Activated CD4-positive, alpha-beta T cell treated with anti-CD3 and anti-CD28 coated beads for 36 hours (primary cell): ENCODE measurements at regions not wholly inside any gene's neighbourhood (a gene's known extent, or its start where the extent isn't known, plus 50 kb on each side); places are given as distances from the start of the nearest gene placed in this dataset.

Experiments
- ATAC-seq: fragments of 200-7000 bp; cut with Tn5 transposase; one replicate; pipeline ENCODE4 v1.10.0; 2021; ENCODE audit warnings: mild to moderate bottlenecking, moderate library complexity
- CTCF ChIA-PET: fragments of 350-600 bp; sonication (Branson Sonifier 250); formaldehyde crosslinking; loops from one replicate; lab custom pipeline; 2021; ENCODE audit warnings: antibody characterized with exemption; lab: Charles Lee
- POLR2A ChIA-PET: fragments of 350-600 bp; sonication (Branson Sonifier 250); formaldehyde crosslinking; loops from one replicate; lab custom pipeline; 2021; ENCODE audit warnings: antibody characterized with exemption, inconsistent platforms; lab: Charles Lee
- DNase-seq: peaks from one replicate; pipeline ENCODE4 v3.0.0-alpha.2; 2020
- H3K27ac Mint-ChIP-seq: one replicate; pipeline ENCODE4 v1.8.0; 2021; ENCODE audit warnings: mixed read lengths
- H3K27me3 Mint-ChIP-seq: one replicate; pipeline ENCODE4 v1.8.0; 2021; ENCODE audit warnings: mixed read lengths
- H3K36me3 Mint-ChIP-seq: one replicate; pipeline ENCODE4 v1.8.0; 2021; ENCODE audit warnings: low read depth, mixed read lengths
- H3K4me1 Mint-ChIP-seq: one replicate; pipeline ENCODE4 v1.8.0; 2021; ENCODE audit warnings: mixed read lengths
- H3K4me3 Mint-ChIP-seq: one replicate; pipeline ENCODE4 v1.8.0; 2021; ENCODE audit warnings: mild to moderate bottlenecking, moderate library complexity, mixed read lengths
- H3K9me3 Mint-ChIP-seq: one replicate; pipeline ENCODE4 v1.8.0; 2021; ENCODE audit warnings: low read depth, mixed read lengths
- intact Hi-C, 2 experiments: fragments of 100-400 bp; cut with DNase I in 1 of 2; cut with micrococcal nuclease in 1 of 2; formaldehyde crosslinking; loops; one replicate each; pipeline versions ENCODE4 v1.14.2 to v1.15.1; 2022 to 2024; cut with DNase I, micrococcal nuclease

DNA sequence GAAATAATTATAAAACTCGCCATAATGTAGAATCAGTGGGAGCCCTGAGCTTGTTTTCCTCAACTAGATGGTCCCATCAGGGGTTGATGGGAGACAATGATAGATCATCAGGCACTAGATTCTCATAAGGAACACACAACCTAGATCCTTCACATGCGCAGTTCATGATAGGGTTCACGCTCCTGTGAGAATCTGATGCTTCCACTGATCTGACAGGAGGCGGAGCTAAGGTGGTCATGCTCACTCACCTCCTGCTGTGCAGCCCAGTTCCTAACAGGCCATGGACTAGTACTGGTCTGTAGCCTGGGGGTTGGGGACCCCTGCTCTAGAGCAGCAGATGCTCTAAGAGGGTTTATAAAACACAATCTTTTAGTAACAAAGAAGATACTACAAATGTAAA, 183.6 kb downstream of the ANXA2 start:
- ATAC-seq (no peak), DNase-seq (no peak)
- Mint-ChIP-seq H3K4me1 (no peaks in the 10 kb centered on the region), H3K36me3 (no peaks in the 10 kb centered on the region), H3K27ac (no peak overlapping the region), H3K27me3 (peaks cover 6% of the 10 kb centered on the region), H3K9me3 (no peaks in the 10 kb centered on the region), H3K4me3 (no peak overlapping the region)
- ChIA-PET POLR2A (no interaction called here), CTCF (interaction anchor here (1.0 kb wide), 1 partner anchor 113 kb away, joined by 5 read pairs; no protein-coding TSS in a partner anchor)
- intact Hi-C loops = no loop called here

DNA sequence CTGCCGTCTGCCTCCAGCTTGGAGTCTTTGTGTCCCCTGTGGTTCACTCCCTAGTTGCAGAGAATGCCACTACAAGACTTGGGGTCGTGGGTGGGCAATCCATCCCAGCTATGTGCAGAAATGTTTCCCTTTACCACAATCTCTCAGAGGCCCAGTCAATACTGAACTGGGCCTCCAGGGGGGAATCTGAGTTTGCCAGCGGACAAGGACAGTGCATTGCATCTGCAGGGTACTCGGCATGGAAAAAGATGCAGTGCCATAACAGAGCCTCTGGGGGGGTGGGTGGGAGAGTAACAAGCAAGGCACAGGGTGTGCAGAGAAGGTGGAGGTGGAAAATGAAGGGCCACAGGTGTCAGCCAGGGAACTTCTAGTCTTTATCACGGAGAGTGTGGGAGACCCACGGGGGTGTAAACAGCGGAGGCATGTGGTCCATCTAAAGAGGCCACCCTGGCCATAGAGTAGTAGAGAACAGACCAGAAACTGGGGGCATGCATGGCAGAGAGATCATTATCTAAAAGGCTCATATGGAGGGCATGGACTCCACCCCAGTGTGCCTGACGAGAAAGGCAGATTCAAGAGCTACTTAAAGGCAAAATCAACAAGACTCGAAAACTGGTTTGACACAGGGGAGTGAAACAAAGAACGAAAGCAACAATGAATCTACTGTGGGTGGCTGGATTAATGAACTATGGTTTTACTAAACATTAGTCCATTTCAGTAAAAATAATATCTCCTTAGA, 182.4 kb downstream of the ANXA2 start:
- ATAC-seq (no peak), DNase-seq (no peak)
- CTCF ChIA-PET = no interaction called here
- no peaks in the 10 kb centered on the region for H3K36me3 Mint-ChIP-seq
- H3K9me3 Mint-ChIP-seq = no peaks in the 10 kb centered on the region
- H3K4me1 Mint-ChIP-seq = no peaks in the 10 kb centered on the region
- POLR2A ChIA-PET = no interaction called here
- H3K27ac Mint-ChIP-seq = no peak overlapping the region
- no peak overlapping the region for H3K4me3 Mint-ChIP-seq
- intact Hi-C loops = no loop called here
- H3K27me3 Mint-ChIP-seq = peaks cover 8% of the 10 kb centered on the region

DNA sequence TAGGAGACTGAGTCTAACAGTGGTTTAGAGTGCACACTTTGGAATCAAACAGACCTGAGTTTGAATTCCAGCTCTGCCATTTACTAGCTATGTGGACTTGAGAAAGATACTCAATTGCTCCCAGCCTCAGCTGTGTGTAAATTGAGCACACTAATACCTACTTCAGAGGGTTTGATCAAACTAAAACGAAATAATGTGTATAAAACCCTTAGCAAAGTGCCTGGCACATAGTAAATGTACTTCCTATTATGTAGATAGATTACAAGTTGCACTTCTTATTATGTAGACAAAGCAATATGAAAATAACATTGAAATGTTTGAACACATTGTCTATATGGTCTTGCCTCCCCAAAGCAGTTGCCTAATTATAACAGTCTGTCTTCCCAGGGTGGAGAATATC, 180.6 kb downstream of the ANXA2 start:
- no peak for DNase-seq
- Mint-ChIP-seq H3K9me3 (no peaks in the 10 kb centered on the region), H3K27ac (no peak overlapping the region), H3K4me1 (no peaks in the 10 kb centered on the region), H3K4me3 (no peak overlapping the region), H3K36me3 (no peaks in the 10 kb centered on the region), H3K27me3 (peaks cover 8% of the 10 kb centered on the region)
- intact Hi-C loops = no loop called here
- no peak for ATAC-seq
- POLR2A ChIA-PET = no interaction called here
- CTCF ChIA-PET = no interaction called here

DNA sequence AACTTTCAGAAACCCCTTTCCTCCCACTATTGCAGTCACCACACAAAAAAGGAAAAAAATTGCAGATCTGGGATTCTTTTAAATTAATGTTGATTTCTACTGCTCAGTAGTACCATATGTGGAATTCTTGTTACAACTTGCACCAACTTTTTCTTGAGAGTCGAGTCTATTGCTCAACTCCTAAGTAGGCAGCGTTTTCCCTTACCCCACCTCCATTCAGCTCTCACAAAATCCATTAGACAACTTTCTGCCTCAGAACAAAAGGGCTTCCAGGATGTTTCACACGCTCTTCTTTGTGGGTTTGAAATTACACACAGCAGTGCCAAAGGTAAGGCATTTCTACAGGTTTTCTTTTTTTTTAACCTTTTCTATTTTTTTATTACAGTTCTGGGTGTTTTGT, 179.5 kb downstream of the ANXA2 start:
- H3K9me3 Mint-ChIP-seq = no peaks in the 10 kb centered on the region
- H3K27me3 Mint-ChIP-seq = peaks cover 10% of the 10 kb centered on the region
- H3K36me3 Mint-ChIP-seq = no peaks in the 10 kb centered on the region
- H3K4me1 Mint-ChIP-seq = no peaks in the 10 kb centered on the region
- ATAC-seq = no peak
- H3K4me3 Mint-ChIP-seq = no peak overlapping the region
- DNase-seq = no peak
- POLR2A ChIA-PET = no interaction called here
- intact Hi-C loops = no loop called here
- CTCF ChIA-PET = no interaction called here
- H3K27ac Mint-ChIP-seq = no peak overlapping the region

DNA sequence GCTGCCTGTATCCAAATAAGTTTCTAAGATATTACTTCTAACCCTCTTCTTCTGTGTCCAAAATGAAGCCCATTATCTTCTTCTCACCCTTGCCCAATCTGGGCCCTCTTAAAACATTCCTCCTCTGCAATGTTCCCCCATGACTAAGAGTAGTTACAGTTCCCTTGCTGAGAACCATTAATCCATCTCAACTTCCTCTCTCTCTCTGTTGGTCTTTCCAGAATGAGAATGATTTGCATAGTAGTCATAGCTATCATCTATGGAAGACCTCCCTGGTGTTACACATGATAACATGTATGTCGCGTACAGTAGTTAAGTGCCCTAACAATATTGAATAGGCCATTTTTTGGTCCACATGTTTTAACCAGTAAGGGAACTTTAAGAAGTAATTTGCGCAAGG, 177.9 kb downstream of the ANXA2 start:
- peaks cover 10% of the 10 kb centered on the region for H3K27me3 Mint-ChIP-seq

DNA sequence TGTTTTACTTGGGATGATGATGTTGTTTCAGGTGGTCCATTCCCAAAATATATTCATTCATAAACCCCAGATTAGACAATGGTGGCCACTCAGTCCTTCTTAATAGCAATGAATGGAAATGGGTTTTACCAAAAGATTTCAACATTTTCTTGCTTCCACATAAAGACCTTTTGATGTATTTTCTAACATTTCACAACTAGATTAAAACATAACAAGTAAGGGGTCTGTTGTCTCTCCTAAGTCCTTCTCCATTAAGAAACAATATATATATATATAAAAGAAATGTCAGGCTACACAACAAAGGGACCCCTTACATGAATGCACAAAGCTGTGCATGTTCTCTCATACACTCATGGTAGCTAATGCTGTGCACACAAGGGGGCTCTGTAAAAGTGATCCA, 176.4 kb downstream of the ANXA2 start:
- Mint-ChIP-seq H3K27me3 (peaks cover 8% of the 10 kb centered on the region), H3K4me3 (no peak overlapping the region), H3K27ac (no peak overlapping the region), H3K4me1 (no peaks in the 10 kb centered on the region), H3K9me3 (no peaks in the 10 kb centered on the region), H3K36me3 (no peaks in the 10 kb centered on the region)
- CTCF ChIA-PET = no interaction called here
- DNase-seq (no peak), ATAC-seq (no peak)
- intact Hi-C loops = no loop called here
- POLR2A ChIA-PET = no interaction called here

More for the DNA sequence above, 177.9 kb downstream of the ANXA2 start:
- Mint-ChIP-seq H3K4me3 (no peak overlapping the region), H3K36me3 (no peaks in the 10 kb centered on the region), H3K9me3 (no peaks in the 10 kb centered on the region), H3K4me1 (no peaks in the 10 kb centered on the region), H3K27ac (no peak overlapping the region)
- POLR2A ChIA-PET = no interaction called here
- intact Hi-C loops = no loop called here
- CTCF ChIA-PET = no interaction called here
- ATAC-seq (no peak), DNase-seq (no peak)

DNA sequence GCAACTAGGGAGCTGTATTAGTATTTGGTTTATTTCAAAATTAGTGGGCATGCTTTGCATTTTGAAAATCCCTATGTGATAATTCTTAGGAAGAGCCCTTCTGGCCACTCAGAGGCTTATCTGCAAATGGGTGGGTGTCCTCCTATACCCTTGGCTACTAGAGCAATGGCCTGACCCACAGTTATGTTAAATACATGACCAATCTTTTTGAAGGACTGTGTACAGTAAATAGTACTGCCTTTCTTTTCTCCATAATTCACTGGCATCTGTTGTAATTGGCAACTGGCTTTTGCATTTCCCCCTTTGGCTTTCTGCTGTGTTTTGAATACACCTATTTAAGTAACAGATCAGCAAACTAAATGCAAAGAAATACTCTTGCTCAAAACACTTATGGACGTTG, 175.4 kb downstream of the ANXA2 start:
- ChIA-PET CTCF (interaction anchor here (0.6 to 1.2 kb wide), 2 partner anchors 9 to 544 kb away, joined by 4 read pairs; no protein-coding TSS in a partner anchor), POLR2A (interaction anchor here (0.6 kb wide), 1 partner anchor 12 kb away, joined by 3 read pairs; no protein-coding TSS in a partner anchor)
- ATAC-seq = no peak
- H3K4me1 Mint-ChIP-seq = no peaks in the 10 kb centered on the region
- no peak overlapping the region for H3K27ac Mint-ChIP-seq
- intact Hi-C loops = no loop called here
- H3K36me3 Mint-ChIP-seq = no peaks in the 10 kb centered on the region
- DNase-seq = no peak
- H3K4me3 Mint-ChIP-seq = no peak overlapping the region
- no peaks in the 10 kb centered on the region for H3K9me3 Mint-ChIP-seq
- H3K27me3 Mint-ChIP-seq = peaks cover 9% of the 10 kb centered on the region

DNA sequence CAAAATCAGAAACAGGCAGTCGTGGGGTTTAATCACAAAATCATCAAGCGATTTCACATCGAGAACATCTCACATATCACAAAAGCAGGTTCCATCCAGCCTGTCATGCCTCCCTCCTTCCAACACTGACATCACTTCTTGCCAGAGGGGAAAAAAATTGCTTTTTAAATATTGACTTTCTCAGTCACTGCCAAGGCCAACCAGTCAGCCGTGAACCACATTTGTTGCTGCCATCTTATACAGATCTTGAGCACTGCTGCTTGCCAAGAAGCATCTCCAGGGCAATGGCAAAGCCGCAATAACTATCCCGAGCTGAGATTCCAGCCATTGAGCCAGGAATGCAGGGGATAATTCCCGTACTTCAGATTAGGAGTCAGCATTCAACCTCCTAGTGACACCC, 174.6 kb downstream of the ANXA2 start:
- no peak overlapping the region for H3K4me3 Mint-ChIP-seq
- peaks cover 9% of the 10 kb centered on the region for H3K27me3 Mint-ChIP-seq
- no peak overlapping the region for H3K27ac Mint-ChIP-seq
- H3K36me3 Mint-ChIP-seq = no peaks in the 10 kb centered on the region
- DNase-seq = no peak
- ATAC-seq = no peak
- intact Hi-C loops = no loop called here
- ChIA-PET POLR2A (no interaction called here), CTCF (interaction anchor here (0.6 to 1.2 kb wide), 2 partner anchors 8 to 710 kb away, joined by 4 read pairs; no protein-coding TSS in a partner anchor)
- no peaks in the 10 kb centered on the region for H3K4me1 Mint-ChIP-seq
- no peaks in the 10 kb centered on the region for H3K9me3 Mint-ChIP-seq

DNA sequence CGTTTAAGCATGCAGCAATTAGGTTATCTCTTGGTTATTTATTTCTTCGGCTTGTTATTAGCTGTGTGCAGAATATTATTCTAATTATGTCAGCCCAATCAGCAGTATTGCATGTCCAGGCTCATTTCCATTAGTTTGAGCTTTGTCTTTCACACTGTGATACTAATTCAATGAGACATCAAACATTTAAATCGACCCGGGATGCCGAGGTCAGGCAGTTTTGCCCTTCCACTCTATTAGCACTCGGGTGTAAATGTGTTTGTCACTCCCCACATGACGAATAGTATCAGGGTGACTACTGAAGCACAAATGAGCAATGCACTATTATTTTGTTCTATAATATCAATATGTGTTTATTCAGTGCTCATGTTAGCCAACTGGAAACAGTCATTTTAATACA, 170.9 kb downstream of the ANXA2 start:
- Mint-ChIP-seq H3K4me3 (no peak overlapping the region), H3K36me3 (no peaks in the 10 kb centered on the region), H3K9me3 (no peaks in the 10 kb centered on the region), H3K4me1 (peaks cover 5% of the 10 kb centered on the region), H3K27me3 (peaks cover 17% of the 10 kb centered on the region), H3K27ac (no peak overlapping the region)
- intact Hi-C loops = no loop called here
- ChIA-PET CTCF (no interaction called here), POLR2A (no interaction called here)
- ATAC-seq = no peak
- no peak for DNase-seq

DNA sequence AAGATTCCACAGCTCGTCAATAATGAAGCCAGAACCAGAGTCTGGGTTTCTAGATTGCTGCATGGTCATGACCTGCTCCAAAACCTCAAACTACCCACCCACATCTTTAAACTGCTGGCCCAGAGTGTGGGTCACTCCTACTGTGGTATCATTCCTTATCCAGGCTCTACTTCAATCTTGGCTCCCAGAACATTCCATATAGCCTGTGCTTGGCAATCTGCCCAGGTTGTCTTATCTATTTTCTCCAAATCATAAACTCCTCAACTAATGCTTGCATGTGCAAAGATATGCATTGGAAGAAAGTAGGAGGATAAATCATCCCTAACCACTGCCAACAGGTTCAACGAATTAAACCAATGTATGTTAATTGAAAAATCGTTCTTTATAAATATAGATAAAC, 169.7 kb downstream of the ANXA2 start:
- Mint-ChIP-seq H3K9me3 (no peaks in the 10 kb centered on the region), H3K27ac (no peak overlapping the region), H3K4me1 (peaks cover 5% of the 10 kb centered on the region), H3K4me3 (no peak overlapping the region), H3K36me3 (no peaks in the 10 kb centered on the region), H3K27me3 (peaks cover 14% of the 10 kb centered on the region)
- ATAC-seq (no peak), DNase-seq (no peak)
- ChIA-PET POLR2A (no interaction called here), CTCF (interaction anchor here (0.9 to 1.2 kb wide), 2 partner anchors 98 to 172 kb away, joined by 3 to 4 read pairs; no protein-coding TSS in a partner anchor)
- intact Hi-C loops = no loop called here

DNA sequence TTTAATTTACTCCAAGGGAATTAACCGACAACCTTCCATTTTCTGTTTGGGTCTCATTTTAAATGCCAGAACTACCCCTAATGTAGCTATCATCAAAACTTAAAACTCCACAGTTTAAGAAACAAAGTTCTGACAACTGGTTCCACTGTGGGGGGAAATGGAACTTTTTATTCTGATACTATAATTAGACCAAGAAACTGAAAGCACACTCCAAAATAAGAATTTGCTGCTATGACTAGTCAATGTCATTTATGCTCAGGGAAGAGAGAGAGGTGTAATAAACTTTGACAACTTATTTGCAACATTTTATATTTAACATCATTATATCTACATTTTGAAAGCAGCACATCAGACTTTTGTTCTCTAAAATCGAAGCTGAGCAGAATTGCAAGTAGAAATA, 169.2 kb downstream of the ANXA2 start:
- no peaks in the 10 kb centered on the region for H3K9me3 Mint-ChIP-seq
- no peaks in the 10 kb centered on the region for H3K36me3 Mint-ChIP-seq
- H3K27ac Mint-ChIP-seq = no peak overlapping the region
- H3K4me1 Mint-ChIP-seq = peaks cover 5% of the 10 kb centered on the region
- no peak overlapping the region for H3K4me3 Mint-ChIP-seq
- no peak for DNase-seq
- H3K27me3 Mint-ChIP-seq = peaks cover 12% of the 10 kb centered on the region
- intact Hi-C loops = no loop called here
- ChIA-PET POLR2A (no interaction called here), CTCF (interaction anchor here (1.2 kb wide), 1 partner anchor 98 kb away, joined by 3 read pairs; no protein-coding TSS in a partner anchor)
- no peak for ATAC-seq

DNA sequence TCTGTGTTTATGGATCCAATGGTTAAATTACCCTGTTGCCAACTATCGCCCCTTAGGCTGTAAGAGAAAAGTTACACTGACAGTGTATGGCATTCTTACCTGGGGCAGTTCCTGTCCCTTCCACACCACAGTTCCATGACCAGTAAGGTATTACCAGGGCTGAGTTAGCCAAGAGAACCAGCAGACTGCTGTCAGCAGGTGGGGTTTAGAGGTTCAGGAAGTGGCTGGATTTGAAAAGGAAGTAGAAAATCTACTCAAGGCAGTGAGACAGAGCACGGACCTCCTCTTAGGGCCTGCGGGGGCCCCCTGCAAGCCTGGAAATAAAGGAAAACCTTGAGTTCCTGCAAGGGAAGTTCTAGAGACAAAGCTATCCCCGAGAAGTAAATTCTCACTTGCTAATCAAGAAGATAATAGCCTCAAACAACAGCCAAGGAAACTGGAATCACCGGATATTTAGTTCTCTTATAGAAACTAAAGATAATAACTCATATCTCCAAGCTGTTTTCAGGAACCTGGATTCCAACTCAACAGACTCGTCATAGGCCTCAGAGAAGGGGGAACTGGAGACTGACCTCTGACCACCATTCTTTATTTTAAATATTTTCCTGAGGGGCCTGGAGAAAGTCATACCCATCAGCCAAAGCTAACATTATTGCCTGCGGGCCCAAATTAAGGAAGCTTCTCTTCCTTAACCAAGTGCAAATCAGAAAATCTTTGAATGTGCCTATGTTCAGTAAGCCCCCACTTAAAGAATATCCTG, 161.7 kb downstream of the ANXA2 start:
- no peaks in the 10 kb centered on the region for H3K9me3 Mint-ChIP-seq
- ChIA-PET POLR2A (no interaction called here), CTCF (no interaction called here)
- H3K27ac Mint-ChIP-seq = no peak overlapping the region
- no peaks in the 10 kb centered on the region for H3K36me3 Mint-ChIP-seq
- ATAC-seq (no peak), DNase-seq (no peak)
- H3K4me1 Mint-ChIP-seq = peaks cover 3% of the 10 kb centered on the region
- intact Hi-C loops = no loop called here
- H3K27me3 Mint-ChIP-seq = peaks cover 42% of the 10 kb centered on the region
- H3K4me3 Mint-ChIP-seq = no peak overlapping the region
